ENCODE measurements at regions not wholly inside any gene's neighbourhood (a gene's known extent, or its start where the extent isn't known, plus 50 kb on each side); places are given as distances from the start of the nearest gene placed in this dataset.

GRCh38 chr4:41859087-41859486 is 76.1 kb upstream of the TMEM33 start:
- DNase-seq, result no peak

GRCh38 chr4:41857226-41857641 is 78.0 kb upstream of the TMEM33 start:
- no peak for DNase-seq

- no peak for DNase-seq
These were observed 78.4 kb upstream of the TMEM33 start for GRCh38 chr4:41856797-41857196.

- DNase-seq, result no peak
These were observed 81.3 kb upstream of the TMEM33 start for GRCh38 chr4:41853973-41854372.

- DNase-seq, result no peak
These were observed 83.0 kb upstream of the TMEM33 start for GRCh38 chr4:41852229-41852628.

GRCh38 chr4:41851621-41852020 is 83.6 kb upstream of the TMEM33 start:
- no peak for DNase-seq

GRCh38 chr4:41844327-41844726 is 90.9 kb upstream of the TMEM33 start:
- DNase-seq, result no peak

- no peak for DNase-seq
These were observed 91.7 kb upstream of the PHOX2B start for GRCh38 chr4:41839916-41840854.

- no peak for DNase-seq
These were observed 90.1 kb upstream of the PHOX2B start for GRCh38 chr4:41838590-41838989.

- DNase-seq, result no peak
These were observed 86.9 kb upstream of the PHOX2B start for GRCh38 chr4:41835321-41835995.

GRCh38 chr4:41832961-41833360 is 84.4 kb upstream of the PHOX2B start:
- DNase-seq, result no peak

GRCh38 chr4:41822325-41822724 is 73.8 kb upstream of the PHOX2B start:
- DNase-seq, result no peak

- DNase-seq, result no peak
These were observed 71.9 kb upstream of the PHOX2B start for GRCh38 chr4:41820473-41820872.

- DNase-seq, result no peak
These were observed 71.1 kb upstream of the PHOX2B start for GRCh38 chr4:41819621-41820020.

GRCh38 chr4:41815473-41815872 is 66.9 kb upstream of the PHOX2B start:
- DNase-seq, result no peak

GRCh38 chr4:41814565-41814964 is 66.0 kb upstream of the PHOX2B start:
- peak; percentile 66 for DNase-seq

GRCh38 chr4:41806807-41807206 is 58.3 kb upstream of the PHOX2B start:
- no peak for DNase-seq

- DNase-seq, result no peak
These were observed 54.1 kb upstream of the PHOX2B start for GRCh38 chr4:41802590-41802989.

GRCh38 chr4:41799126-41799525 is 50.6 kb upstream of the PHOX2B start:
- no peak for DNase-seq

Measured in islet precursor cell (in vitro differentiated cells).